Right atrium auricular region (tissue), 2 donors: ENCODE measurements at regions not wholly inside any gene's neighbourhood (a gene's known extent, or its start where the extent isn't known, plus 50 kb on each side); places are given as distances from the start of the nearest gene placed in this dataset.

Experiments
- DNase-seq: peaks from one replicate; pipeline ENCODE4 v3.0.0-alpha.2; 2019; ENCODE audit warnings: low spot score
- H3K27ac ChIP-seq, 2 donors: fragments of 200-600 bp; sonication (generic); 1 replicate in 1 of 2; 2 replicates in 1 of 2; pipeline ENCODE4 v1.5.1; 2016 to 2019
- H3K27me3 ChIP-seq, 2 donors: fragments of 200-600 bp; sonication (generic); one replicate each; pipeline versions ENCODE4 v1.5.1 to v1.6.0; 2017 to 2019
- H3K36me3 ChIP-seq: fragments of 200-600 bp; sonication (generic); one replicate; pipeline ENCODE4 v1.5.1; 2016
- H3K4me1 ChIP-seq, 2 donors: fragments of 200-600 bp; sonication (generic); one replicate each; pipeline versions ENCODE4 v1.5.1 to v1.6.0; 2017 to 2019
- H3K4me3 ChIP-seq, 2 donors: fragments of 200-600 bp; sonication (generic); 1 replicate in 1 of 2; 2 replicates in 1 of 2; pipeline ENCODE4 v1.5.1; 2017 to 2019; ENCODE audit warnings: mild to moderate bottlenecking in 1 of 2, moderate library complexity in 1 of 2
- H3K9me3 ChIP-seq, 2 donors: fragments of 200-600 bp; sonication (generic); one replicate each; pipeline ENCODE4 v1.5.1; 2019
- TF ChIP-seq, protein P1 (sequence below), 2 donors: fragments of 200-600 bp; sonication (generic); IDR thresholded peaks; one replicate each; pipeline ENCODE4 v1.5.1; 2019; ENCODE audit warnings: antibody characterized with exemption in 2 of 2

DNA sequence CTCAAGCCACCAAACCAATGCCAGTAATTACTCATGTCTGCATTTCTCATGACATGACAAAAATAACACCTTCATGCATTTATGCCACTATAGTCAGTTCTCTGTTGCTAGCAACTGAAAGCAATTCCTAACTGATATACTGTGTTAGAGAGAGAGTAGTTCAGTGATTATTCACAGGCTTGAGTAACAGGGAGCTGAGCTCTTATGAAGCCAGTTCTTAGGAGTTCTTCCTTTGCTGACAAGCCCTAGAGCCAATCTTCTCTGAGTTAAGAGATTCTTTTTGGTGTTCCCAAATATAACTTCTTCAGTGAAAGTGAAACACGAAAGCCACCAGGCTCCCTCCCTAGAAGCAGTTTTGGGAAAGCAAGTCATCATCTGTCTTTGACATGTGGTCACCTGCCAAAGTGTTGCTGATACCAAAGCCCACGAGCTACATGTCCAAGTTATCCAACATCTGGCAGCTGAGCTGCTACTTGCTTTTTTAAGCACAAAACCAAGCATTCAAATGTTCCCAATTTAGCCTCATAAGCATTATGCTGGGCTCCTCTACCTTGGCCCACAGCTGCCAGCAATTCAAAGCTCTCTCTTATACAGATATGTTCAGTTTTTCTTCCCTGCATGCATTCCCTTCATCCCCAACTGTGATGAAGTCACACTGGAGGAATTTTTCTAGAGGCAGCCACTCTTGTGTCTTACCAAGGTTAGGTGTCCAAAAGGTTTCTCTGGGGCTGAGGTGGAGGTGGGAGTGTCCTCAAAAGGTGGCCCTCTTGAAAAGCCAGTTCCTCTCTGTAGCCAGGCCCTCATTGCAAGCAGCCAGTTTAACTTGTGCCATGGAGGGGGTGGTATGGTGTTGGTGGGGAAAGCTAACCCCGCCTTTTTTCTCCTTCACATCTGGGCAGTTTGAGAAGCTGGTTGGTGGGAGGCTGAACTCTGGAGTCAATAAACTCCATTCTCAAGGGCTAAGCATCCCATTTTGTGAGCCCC lies 92.7 kb upstream of the ARMC2 start:
- no peak for DNase-seq
- peaks cover 0 to 22% of the 10 kb centered on the region in 2 donors for H3K4me1 ChIP-seq
- H3K27ac ChIP-seq, result peak overlapping the region; percentile 20 to 46
- H3K27me3 ChIP-seq, result no peaks in the 10 kb centered on the region
- TF ChIP-seq, protein P1, sequence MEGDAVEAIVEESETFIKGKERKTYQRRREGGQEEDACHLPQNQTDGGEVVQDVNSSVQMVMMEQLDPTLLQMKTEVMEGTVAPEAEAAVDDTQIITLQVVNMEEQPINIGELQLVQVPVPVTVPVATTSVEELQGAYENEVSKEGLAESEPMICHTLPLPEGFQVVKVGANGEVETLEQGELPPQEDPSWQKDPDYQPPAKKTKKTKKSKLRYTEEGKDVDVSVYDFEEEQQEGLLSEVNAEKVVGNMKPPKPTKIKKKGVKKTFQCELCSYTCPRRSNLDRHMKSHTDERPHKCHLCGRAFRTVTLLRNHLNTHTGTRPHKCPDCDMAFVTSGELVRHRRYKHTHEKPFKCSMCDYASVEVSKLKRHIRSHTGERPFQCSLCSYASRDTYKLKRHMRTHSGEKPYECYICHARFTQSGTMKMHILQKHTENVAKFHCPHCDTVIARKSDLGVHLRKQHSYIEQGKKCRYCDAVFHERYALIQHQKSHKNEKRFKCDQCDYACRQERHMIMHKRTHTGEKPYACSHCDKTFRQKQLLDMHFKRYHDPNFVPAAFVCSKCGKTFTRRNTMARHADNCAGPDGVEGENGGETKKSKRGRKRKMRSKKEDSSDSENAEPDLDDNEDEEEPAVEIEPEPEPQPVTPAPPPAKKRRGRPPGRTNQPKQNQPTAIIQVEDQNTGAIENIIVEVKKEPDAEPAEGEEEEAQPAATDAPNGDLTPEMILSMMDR (IDR thresholded peaks at IDR 0.05), result no peak
- no peak overlapping the region for H3K4me3 ChIP-seq
- H3K36me3 ChIP-seq, result no peaks in the 10 kb centered on the region
- H3K9me3 ChIP-seq, result no peaks in the 10 kb centered on the region

DNA sequence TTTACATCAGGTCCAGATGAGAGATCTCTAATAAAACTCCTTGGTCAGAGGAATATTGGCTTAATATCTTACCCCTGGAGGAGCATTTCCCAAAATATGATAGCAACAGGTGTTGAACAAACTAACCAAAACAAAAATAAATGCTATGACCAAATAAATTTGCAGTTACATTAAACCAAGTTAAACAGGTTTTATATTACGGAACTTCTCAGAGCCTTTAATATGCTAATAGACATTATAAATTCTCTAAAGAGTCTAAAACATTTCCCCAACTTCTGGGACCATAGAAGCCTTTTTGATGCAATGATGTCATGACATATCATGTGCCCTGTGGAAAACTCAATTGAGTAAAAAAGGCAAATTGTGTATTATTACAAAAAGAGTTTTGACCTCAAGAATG lies 90.9 kb upstream of the ARMC2 start:
- no peaks in the 10 kb centered on the region for H3K9me3 ChIP-seq
- no peak overlapping the region for H3K4me3 ChIP-seq
- TF ChIP-seq, protein P1 (IDR thresholded peaks at IDR 0.05), result no peak
- H3K27ac ChIP-seq, result no peak overlapping the region
- H3K4me1 ChIP-seq, result peaks cover 0 to 27% of the 10 kb centered on the region in 2 donors
- H3K36me3 ChIP-seq, result no peaks in the 10 kb centered on the region
- DNase-seq, result no peak
- H3K27me3 ChIP-seq, result no peaks in the 10 kb centered on the region

DNA sequence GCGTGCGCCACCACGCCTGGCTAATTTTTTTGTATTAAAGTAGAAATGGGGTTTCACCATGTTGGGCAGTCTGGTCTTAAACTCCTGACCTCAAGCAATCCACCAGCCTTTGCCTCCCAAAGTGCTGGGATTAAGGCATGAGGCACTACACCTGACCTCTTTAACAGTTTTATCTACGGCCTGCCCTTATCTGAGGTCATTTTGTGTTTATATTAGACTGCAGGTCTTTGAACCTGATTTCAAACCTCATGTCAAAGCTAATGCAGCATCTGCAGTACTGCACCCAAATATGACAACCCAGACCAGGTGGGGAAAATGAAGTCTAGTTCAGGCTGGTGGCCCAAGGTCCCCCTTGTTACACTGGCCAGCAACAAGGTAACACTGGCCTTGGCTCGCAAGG lies 89.3 kb upstream of the ARMC2 start:
- no peaks in the 10 kb centered on the region for H3K27me3 ChIP-seq
- DNase-seq, result no peak
- H3K4me3 ChIP-seq, result no peak overlapping the region
- no peaks in the 10 kb centered on the region for H3K9me3 ChIP-seq
- peaks cover 0 to 24% of the 10 kb centered on the region in 2 donors for H3K4me1 ChIP-seq
- H3K36me3 ChIP-seq, result no peaks in the 10 kb centered on the region
- no peak overlapping the region for H3K27ac ChIP-seq
- TF ChIP-seq, protein P1 (IDR thresholded peaks at IDR 0.05), result no peak

DNA sequence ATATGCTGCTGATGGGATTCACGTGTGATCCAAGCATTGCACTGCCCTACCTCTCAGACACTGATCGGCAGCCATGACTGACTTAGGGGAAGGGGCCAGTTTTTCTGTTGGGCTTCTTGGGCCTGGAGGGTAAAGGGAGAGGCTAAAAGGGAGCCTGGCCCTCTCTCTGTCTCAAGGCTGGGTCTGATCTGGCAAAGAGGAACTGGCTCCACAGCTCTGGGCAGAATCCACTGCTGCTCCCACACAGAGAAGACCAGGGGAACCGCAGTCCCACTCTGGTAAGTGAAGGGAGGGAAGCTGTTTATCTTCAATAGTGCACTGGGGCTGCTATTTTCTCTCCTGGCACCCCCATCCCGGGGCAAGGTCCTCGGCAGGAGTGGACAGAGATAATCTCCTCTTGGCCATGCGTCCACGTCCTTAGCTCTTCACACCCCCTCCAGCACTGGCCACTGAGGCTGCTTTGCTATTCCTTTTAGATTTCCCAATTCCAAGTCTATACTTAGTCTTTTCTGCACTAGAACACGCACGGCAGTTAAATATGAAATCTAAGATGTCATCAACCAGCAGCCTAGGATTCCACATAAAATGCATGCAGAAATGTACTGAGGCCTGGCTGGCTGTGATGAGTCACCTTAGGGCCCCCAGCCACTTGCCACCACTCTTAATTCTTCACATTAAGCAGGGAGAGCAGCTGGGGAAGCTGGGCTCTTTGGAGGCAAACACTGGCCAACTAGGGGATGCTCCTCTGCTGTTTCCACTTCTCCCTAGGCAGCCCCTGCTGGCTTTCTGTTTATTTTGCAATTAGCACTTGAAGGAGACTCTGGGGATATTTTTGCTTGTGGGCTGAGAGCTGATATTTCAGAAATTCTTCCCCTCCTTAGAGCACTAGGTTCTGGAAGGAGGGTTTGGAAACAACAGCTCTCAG lies 87.8 kb upstream of the ARMC2 start:
- H3K4me3 ChIP-seq, result no peak overlapping the region
- TF ChIP-seq, protein P1 (IDR thresholded peaks at IDR 0.05), result no peak
- no peak for DNase-seq

DNA sequence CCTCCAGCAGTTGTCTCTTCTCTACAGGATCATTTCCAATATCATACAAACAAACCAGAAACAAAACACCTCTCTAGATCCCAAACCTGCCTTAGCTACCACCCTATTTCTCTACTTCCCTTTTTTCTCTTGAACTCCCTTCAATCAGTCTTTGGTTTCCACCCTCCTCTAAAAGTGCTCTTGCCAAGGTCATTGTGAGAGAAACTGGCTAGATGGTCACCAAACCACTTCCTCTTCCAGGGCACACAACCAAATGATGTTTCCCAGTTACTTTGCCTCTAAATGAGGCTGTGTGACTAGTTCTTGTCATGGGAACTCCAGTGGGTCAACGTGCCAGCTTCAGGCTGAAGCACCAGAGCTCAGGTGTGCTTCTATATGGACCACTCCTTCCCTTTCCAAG lies 85.8 kb upstream of the ARMC2 start:
- no peak for DNase-seq
- no peak overlapping the region for H3K4me3 ChIP-seq
- TF ChIP-seq, protein P1 (IDR thresholded peaks at IDR 0.05), result no peak
- no peaks in the 10 kb centered on the region for H3K27me3 ChIP-seq
- no peak overlapping the region for H3K27ac ChIP-seq
- peaks cover 0 to 23% of the 10 kb centered on the region in 2 donors for H3K4me1 ChIP-seq
- no peaks in the 10 kb centered on the region for H3K9me3 ChIP-seq
- no peaks in the 10 kb centered on the region for H3K36me3 ChIP-seq

More for the DNA sequence above, 87.8 kb upstream of the ARMC2 start:
- H3K27ac ChIP-seq, result peak overlapping the region in 1 of 2 donors; percentile 7
- peaks cover 0 to 31% of the 10 kb centered on the region in 2 donors for H3K4me1 ChIP-seq
- H3K27me3 ChIP-seq, result no peaks in the 10 kb centered on the region
- no peaks in the 10 kb centered on the region for H3K36me3 ChIP-seq
- H3K9me3 ChIP-seq, result no peaks in the 10 kb centered on the region
